ENCODE measurements at regions not wholly inside any gene's neighbourhood (a gene's known extent, or its start where the extent isn't known, plus 50 kb on each side); places are given as distances from the start of the nearest gene placed in this dataset.
"Not testable (repeated sequence)": the region's sequence is repeated elsewhere in the genome, so short reads cannot be mapped to it uniquely, and the experiment has no call there.

DNA sequence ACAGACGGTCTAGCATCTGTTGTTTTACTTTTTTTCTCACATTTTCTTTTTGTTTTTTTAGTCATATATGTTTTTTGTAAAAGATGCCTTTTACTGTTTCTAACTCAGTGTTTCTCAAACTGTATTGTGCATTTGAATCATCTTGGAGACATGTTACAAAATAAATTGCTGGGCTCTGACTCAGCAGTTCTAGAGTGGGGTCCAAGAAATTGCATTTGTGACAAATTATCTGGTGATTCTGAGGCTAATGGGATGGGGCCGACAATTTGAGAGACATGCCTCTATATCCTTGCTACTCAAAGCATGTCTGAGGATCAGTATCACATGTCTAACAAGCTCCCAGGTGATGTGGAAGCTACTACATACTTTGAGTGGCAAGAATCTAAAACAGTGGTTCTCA lies 478.8 kb downstream of the PLCL1 start:
- no peak for DNase-seq (ENCODE audit: low read depth)
- H3K4me3 ChIP-seq (ENCODE audit: low read depth, low read length), result no peak overlapping the region
- TF ChIP-seq, protein P1, sequence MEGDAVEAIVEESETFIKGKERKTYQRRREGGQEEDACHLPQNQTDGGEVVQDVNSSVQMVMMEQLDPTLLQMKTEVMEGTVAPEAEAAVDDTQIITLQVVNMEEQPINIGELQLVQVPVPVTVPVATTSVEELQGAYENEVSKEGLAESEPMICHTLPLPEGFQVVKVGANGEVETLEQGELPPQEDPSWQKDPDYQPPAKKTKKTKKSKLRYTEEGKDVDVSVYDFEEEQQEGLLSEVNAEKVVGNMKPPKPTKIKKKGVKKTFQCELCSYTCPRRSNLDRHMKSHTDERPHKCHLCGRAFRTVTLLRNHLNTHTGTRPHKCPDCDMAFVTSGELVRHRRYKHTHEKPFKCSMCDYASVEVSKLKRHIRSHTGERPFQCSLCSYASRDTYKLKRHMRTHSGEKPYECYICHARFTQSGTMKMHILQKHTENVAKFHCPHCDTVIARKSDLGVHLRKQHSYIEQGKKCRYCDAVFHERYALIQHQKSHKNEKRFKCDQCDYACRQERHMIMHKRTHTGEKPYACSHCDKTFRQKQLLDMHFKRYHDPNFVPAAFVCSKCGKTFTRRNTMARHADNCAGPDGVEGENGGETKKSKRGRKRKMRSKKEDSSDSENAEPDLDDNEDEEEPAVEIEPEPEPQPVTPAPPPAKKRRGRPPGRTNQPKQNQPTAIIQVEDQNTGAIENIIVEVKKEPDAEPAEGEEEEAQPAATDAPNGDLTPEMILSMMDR (IDR thresholded peaks at IDR 0.05; ENCODE audit: insufficient read depth, low read depth, low read length), result no peak

DNA sequence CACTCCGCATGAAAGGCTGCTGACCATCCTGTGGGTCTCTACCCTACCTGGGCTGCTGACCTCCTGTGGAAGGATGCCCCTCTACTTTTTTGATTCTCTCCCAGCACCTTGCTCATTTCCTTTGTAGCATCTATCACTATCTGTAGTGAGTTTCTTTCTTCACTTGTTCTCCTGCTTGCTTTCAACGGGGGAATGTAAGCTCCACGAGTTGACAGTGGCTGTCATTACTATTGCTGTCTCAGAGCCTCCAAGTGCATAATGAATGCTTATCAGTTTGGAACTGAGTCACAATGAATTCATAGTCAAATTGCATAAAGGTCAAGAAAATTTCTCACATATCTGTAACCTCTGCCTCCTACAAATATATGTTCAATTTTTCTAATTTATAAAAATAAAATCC lies 477.7 kb downstream of the PLCL1 start:
- no peak for DNase-seq (ENCODE audit: low read depth)
- H3K4me3 ChIP-seq (ENCODE audit: low read depth, low read length), result no peak overlapping the region
- TF ChIP-seq, protein P1 (IDR thresholded peaks at IDR 0.05; ENCODE audit: insufficient read depth, low read depth, low read length), result no peak

DNA sequence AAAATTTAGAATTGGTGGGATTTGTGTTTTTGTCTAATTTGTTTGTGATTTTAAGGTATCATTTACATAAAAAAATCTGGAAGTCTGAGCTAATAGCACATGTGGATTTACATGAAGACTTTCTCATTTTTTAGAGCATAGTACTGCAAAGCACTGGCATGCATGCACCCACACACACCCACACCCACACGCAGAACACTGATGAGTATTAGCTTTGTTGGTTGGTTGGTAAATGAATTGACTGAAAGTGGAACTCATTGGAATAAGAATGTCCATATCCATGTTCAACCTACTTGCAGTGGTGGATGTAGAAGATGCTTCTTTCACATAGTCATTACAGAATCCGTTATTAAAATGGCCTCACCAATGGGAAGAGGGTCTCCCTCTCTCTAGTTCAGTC lies 475.8 kb downstream of the PLCL1 start:
- DNase-seq (ENCODE audit: low read depth), result no peak
- H3K4me3 ChIP-seq (ENCODE audit: low read depth, low read length), result no peak overlapping the region
- TF ChIP-seq, protein P1 (IDR thresholded peaks at IDR 0.05; ENCODE audit: insufficient read depth, low read depth, low read length), result no peak

DNA sequence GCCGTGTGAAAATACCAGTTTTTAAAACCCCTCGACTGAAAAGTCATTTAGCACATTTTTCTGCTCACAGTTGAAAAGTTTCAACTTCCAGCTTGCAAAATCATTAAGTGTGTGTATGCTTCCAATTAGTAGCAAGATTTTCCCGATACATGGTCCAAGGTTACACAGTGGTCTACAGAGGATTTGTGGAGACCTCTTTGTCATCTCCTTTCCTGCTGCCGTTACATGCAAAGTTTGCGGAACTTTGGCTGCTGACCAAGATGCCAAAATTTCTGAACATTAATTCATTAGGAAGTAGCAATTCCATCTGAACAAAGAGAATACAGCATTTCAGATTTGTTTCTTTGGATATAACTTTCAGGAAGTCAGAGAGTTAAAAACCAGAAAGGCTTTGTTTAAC lies 474.6 kb downstream of the PLCL1 start:
- no peak overlapping the region for H3K4me3 ChIP-seq (ENCODE audit: low read depth, low read length)
- DNase-seq (ENCODE audit: low read depth), result no peak
- TF ChIP-seq, protein P1 (IDR thresholded peaks at IDR 0.05; ENCODE audit: insufficient read depth, low read depth, low read length), result no peak

DNA sequence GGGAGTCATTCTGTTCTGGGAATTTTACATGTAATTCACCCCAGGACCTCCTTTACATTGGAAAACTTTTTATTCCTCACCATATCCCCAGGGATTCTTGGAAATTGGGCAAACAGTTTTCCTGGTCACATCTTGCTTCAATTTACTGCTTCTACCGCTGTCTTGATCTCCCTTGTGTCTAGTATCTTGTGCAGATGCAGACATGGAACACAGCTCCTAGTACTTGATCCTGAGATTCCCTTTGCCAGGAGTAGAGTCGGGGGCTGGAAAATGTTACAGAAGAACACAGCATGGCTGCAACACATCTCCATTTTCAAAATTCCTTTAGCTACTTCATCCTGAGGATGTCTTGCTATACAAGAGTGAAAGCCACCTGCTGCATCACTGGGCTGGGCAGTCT lies 472.8 kb downstream of the PLCL1 start:
- TF ChIP-seq, protein P1 (IDR thresholded peaks at IDR 0.05; ENCODE audit: insufficient read depth, low read depth, low read length), result no peak
- no peak for DNase-seq (ENCODE audit: low read depth)
- H3K4me3 ChIP-seq (ENCODE audit: low read depth, low read length), result no peak overlapping the region

DNA sequence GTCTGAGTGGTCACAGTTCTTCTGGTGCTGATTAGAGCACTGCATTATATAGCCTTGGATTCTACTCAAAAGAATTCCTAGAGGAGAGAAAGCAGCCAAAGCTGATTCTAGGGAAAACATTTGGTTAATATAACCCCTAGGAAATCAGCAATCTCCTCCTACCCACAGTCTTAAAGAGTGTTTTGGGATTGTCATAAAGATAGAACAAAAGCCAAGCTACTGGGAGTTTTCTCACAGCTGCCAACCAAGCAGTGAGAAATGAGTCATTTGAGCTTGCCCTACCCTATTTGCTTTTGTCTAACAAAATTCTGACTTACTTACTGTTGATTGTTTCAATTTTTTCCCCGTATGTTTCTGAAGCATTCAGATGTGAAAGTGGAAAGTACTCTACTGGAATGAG lies 469.3 kb downstream of the PLCL1 start:
- DNase-seq (ENCODE audit: low read depth), result no peak
- no peak overlapping the region for H3K4me3 ChIP-seq (ENCODE audit: low read depth, low read length)
- TF ChIP-seq, protein P1 (IDR thresholded peaks at IDR 0.05; ENCODE audit: insufficient read depth, low read depth, low read length), result no peak

DNA sequence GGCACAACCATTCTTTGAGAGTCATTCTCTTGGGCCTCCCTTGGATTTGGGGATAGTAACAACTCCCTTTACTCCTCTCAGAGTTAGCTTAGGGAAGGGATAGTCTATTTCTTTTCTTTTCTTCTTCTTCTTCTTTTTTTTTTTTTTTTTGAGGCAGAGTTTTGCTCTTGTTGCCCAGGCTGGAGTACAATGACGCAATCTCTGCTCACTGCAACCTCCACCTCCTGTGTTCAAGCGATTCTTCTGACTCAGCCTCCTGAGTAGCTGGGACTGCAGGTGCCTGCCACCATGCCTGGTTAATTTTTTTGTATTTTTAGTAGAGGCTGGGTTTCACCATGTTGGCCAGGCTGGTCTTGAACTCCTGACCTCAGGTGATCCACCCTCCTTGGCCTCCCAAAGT lies 465.8 kb downstream of the PLCL1 start:
- not testable (repeated sequence) for H3K4me3 ChIP-seq (ENCODE audit: low read depth, low read length); DNase-seq (ENCODE audit: low read depth)
